HCT116 (cell line): ENCODE measurements at regions not wholly inside any gene's neighbourhood (a gene's known extent, or its start where the extent isn't known, plus 50 kb on each side); places are given as distances from the start of the nearest gene placed in this dataset.

ENCODE experiments used
- ATAC-seq: fragments of 200-7000 bp; cut with Tn5 transposase; 2 replicates; pipeline ENCODE4 v1.9.1; 2020; ENCODE audit warnings: mild to moderate bottlenecking, moderate library complexity
- BruUV-seq: library from RNA; stranded (reverse); fragments of 400-500 nt; replicated peaks from 2 replicates; lab custom pipeline; 2021; lab: Mats Ljungman, UMichigan
- CTCF ChIA-PET: fragments of 300-600 bp; sonication (Branson Sonifier 250); formaldehyde crosslinking; loops from one replicate; lab custom pipeline; 2021; ENCODE audit warnings: antibody characterized with exemption; lab: Charles Lee
- POLR2A ChIA-PET: fragments of 300-600, 350-600 bp; sonication (Branson Sonifier 250); formaldehyde crosslinking; loops from one replicate; lab custom pipeline; 2021; ENCODE audit warnings: antibody characterized with exemption; lab: Charles Lee
- RAD21 ChIA-PET, 2 experiments: fragments of 300-600 bp; sonication (Branson Sonifier 250); formaldehyde crosslinking; loops; one replicate each; lab custom pipeline; 2023; ENCODE audit warnings: low total read pairs in 2 of 2; ENCODE audit not compliant: uncharacterized antibody in 2 of 2, unreplicated experiment in 2 of 2, low non-redundant PET in 1 of 2; lab: Charles Lee
- DNase-seq: peaks from one replicate; pipeline ENCODE4 v3.0.0-alpha.2; 2010; ENCODE audit warnings: low read depth, low spot score
- H2AFZ ChIP-seq: fragments of 200-600 bp; shearing (Covaris generic), sonication (generic); 2 replicates; pipeline ENCODE4 v1.6.1; 2017; ENCODE audit warnings: low read depth, mixed run types, mixed read lengths, antibody characterized with exemption, low read length; ENCODE audit not compliant: poor library complexity, severe bottlenecking
- H3K27ac ChIP-seq: 2 replicates; pipeline ENCODE4 v1.5.1; 2012; ENCODE audit warnings: low read depth, low read length
- H3K27me3 ChIP-seq: fragments of 200-600 bp; sonication (generic); 2 replicates; pipeline ENCODE4 v1.6.1; 2016; ENCODE audit warnings: mixed run types, low read length, mixed read lengths; ENCODE audit not compliant: insufficient read depth
- H3K36me3 ChIP-seq, 2 experiments: fragments of 200-500 bp in 1 of 2; fragments of 200-600 bp in 1 of 2; sonication (Bioruptor generic) in 1 of 2; sonication (generic) in 1 of 2; 2 replicates each; pipeline versions ENCODE4 v1.5.1 to v1.6.1; 2014 to 2016; ENCODE audit warnings: low read length in 2 of 2, inconsistent platforms in 1 of 2, mixed read lengths in 1 of 2, mixed run types in 1 of 2; ENCODE audit not compliant: insufficient read depth in 2 of 2, control insufficient read depth in 1 of 2
- H3K4me1 ChIP-seq, 2 experiments: fragments of 200-600 bp in 1 of 2; sonication (generic) in 1 of 2; 2 replicates each; pipeline versions ENCODE4 v1.5.1 to v1.6.1; 2012 to 2017; ENCODE audit warnings: low read length in 2 of 2, inconsistent platforms in 1 of 2, mild to moderate bottlenecking in 1 of 2, mixed read lengths in 1 of 2, mixed run types in 1 of 2, moderate library complexity in 1 of 2; ENCODE audit not compliant: insufficient read depth in 2 of 2, control insufficient read depth in 1 of 2
- H3K4me2 ChIP-seq: fragments of 200-600 bp; sonication (generic); 2 replicates; pipeline ENCODE4 v1.6.1; 2017; ENCODE audit warnings: mixed run types, low read length, mixed read lengths
- H3K4me3 ChIP-seq, 2 experiments: fragments of 200-600 bp in 1 of 2; sonication (generic) in 1 of 2; replicated peaks in 1 of 2; 2 replicates each; pipeline ENCODE4 v1.5.1; 2011 to 2016; ENCODE audit warnings: low read length in 2 of 2, control low read depth in 1 of 2, low read depth in 1 of 2, mild to moderate bottlenecking in 1 of 2, mixed read lengths in 1 of 2, mixed run types in 1 of 2
- H3K79me2 ChIP-seq: fragments of 200-600 bp; sonication (generic); 2 replicates; pipeline ENCODE4 v1.6.1; 2017; ENCODE audit warnings: mild to moderate bottlenecking, mixed run types, low read length, moderate library complexity, mixed read lengths; ENCODE audit not compliant: insufficient read depth
- H3K9ac ChIP-seq: fragments of 200-600 bp; sonication (generic); 2 replicates; pipeline ENCODE4 v1.6.1; 2016; ENCODE audit warnings: low read length, mixed read lengths
- H3K9me2 ChIP-seq: fragments of 200-600 bp; sonication (generic), shearing (Covaris generic); 2 replicates; pipeline ENCODE4 v1.6.1; 2017; ENCODE audit warnings: mixed run types, mild to moderate bottlenecking, moderate library complexity; ENCODE audit not compliant: insufficient read depth
- H3K9me3 ChIP-seq, 2 experiments: fragments of 200-500 bp in 1 of 2; fragments of 200-600 bp in 1 of 2; sonication (Bioruptor generic) in 1 of 2; sonication (generic) in 1 of 2; 2 replicates each; pipeline ENCODE4 v1.6.1; 2014 to 2017; ENCODE audit warnings: low read length in 2 of 2, mixed read lengths in 2 of 2, inconsistent platforms in 1 of 2, low read depth in 1 of 2, mild to moderate bottlenecking in 1 of 2, mixed run types in 1 of 2, moderate library complexity in 1 of 2; ENCODE audit not compliant: control insufficient read depth in 1 of 2, insufficient read depth in 1 of 2
- H4K20me1 ChIP-seq: fragments of 200-600 bp; sonication (generic), shearing (Covaris generic); 2 replicates; pipeline ENCODE4 v1.6.1; 2017; ENCODE audit warnings: mixed run types, mild to moderate bottlenecking, moderate library complexity; ENCODE audit not compliant: insufficient read depth
- ATF3 ChIP-seq: IDR thresholded peaks from 2 replicates; pipeline ENCODE4 v1.6.1; 2012
- CBX3 ChIP-seq: IDR thresholded peaks from 2 replicates; pipeline ENCODE4 v1.6.1; 2012; ENCODE audit warnings: low read depth
- CEBPB ChIP-seq: IDR thresholded peaks from 2 replicates; pipeline ENCODE4 v1.6.1; 2012; ENCODE audit warnings: low read depth
- CTCF ChIP-seq, 3 experiments: fragments of 200-600 bp in 1 of 3; sonication (generic) in 1 of 3; IDR thresholded peaks in 2 of 3; conservative IDR thresholded peaks in 1 of 3; 2 replicates each; pipeline ENCODE4 v1.5.1; 2012 to 2017; ENCODE audit warnings: low read depth in 2 of 3, low read length in 2 of 3, antibody characterized with exemption in 1 of 3, borderline replicate concordance in 1 of 3, control low read depth in 1 of 3, mild to moderate bottlenecking in 1 of 3, mixed read lengths in 1 of 3, mixed run types in 1 of 3, moderate library complexity in 1 of 3; ENCODE audit not compliant: insufficient read depth in 1 of 3
- EGR1 ChIP-seq: IDR thresholded peaks from 2 replicates; pipeline ENCODE4 v1.6.1; 2012; ENCODE audit warnings: low read depth
- JUND ChIP-seq: IDR thresholded peaks from 2 replicates; pipeline ENCODE4 v1.6.1; 2012
- RAD21 ChIP-seq: IDR thresholded peaks from 2 replicates; pipeline ENCODE4 v1.6.1; 2012; ENCODE audit warnings: low read depth, mild to moderate bottlenecking
- TCF7L2 ChIP-seq: IDR thresholded peaks from 2 replicates; pipeline ENCODE4 v1.7.0; 2011; ENCODE audit warnings: borderline replicate concordance, inconsistent platforms; ENCODE audit not compliant: insufficient read depth, insufficient read length; ENCODE audit errors: extremely low read depth
- YY1 ChIP-seq: IDR thresholded peaks from 2 replicates; pipeline ENCODE4 v1.6.1; 2011; ENCODE audit warnings: low read length, low read depth, moderate library complexity, mild to moderate bottlenecking; ENCODE audit not compliant: insufficient replicate concordance; ENCODE audit errors: extremely low read depth
- ZFX ChIP-seq: fragments of 450-650 bp; IDR thresholded peaks from 2 replicates; pipeline ENCODE4 v1.6.1; 2017
- ZNF274 ChIP-seq: fragments of 200-500 bp; sonication (Bioruptor generic); IDR thresholded peaks from 2 replicates; pipeline ENCODE4 v1.6.1; 2014; ENCODE audit warnings: mild to moderate bottlenecking, low read depth, low read length, inconsistent platforms
- intact Hi-C: fragments of 100-400 bp; cut with micrococcal nuclease; formaldehyde crosslinking; loops from 2 replicates; pipeline ENCODE4 v1.10.0; 2022

- H3K36me3 ChIP-seq = no peaks in the 10 kb centered on the region
- no peak overlapping the region for H2AFZ ChIP-seq
- H3K27ac ChIP-seq = no peak overlapping the region
- no peaks in the 10 kb centered on the region for H3K9me2 ChIP-seq
- RAD21 ChIA-PET = no interaction called here
- no peaks in the 10 kb centered on the region for H3K4me1 ChIP-seq
- no peaks in the 10 kb centered on the region for H4K20me1 ChIP-seq
- POLR2A ChIA-PET = no interaction called here
- H3K27me3 ChIP-seq = no peaks in the 10 kb centered on the region
- no peak overlapping the region for H3K4me2 ChIP-seq
- H3K9me3 ChIP-seq = peaks cover 4 to 17% of the 10 kb centered on the region in 2 experiments; a peak in 2 of 4 replicates
- no peak overlapping the region for H3K9ac ChIP-seq
- no peak for TF ChIP-seq TCF7L2
- TF ChIP-seq ZFX = no peak
- TF ChIP-seq CBX3 = no peak
- no peak for TF ChIP-seq CEBPB
- TF ChIP-seq ATF3 = no peak
- no peak for TF ChIP-seq ZNF274
- no peak for TF ChIP-seq EGR1
- no peak for TF ChIP-seq YY1
- TF ChIP-seq JUND = no peak
- no peak for TF ChIP-seq CTCF (IDR thresholded peaks at IDR 0.05 in 2 of 3, conservative IDR thresholded peaks at IDR 0.05 in 1 of 3; ENCODE audit: borderline replicate concordance in 1 of 3, insufficient read depth in 1 of 3, low read depth in 2 of 3, low read length in 2 of 3)
- TF ChIP-seq RAD21 = no peak
- CTCF ChIA-PET = no interaction called here
- DNase-seq (no peak), ATAC-seq (no peak)
- intact Hi-C loops = no loop called here
- no peaks in the 10 kb centered on the region for H3K79me2 ChIP-seq
- BruUV-seq = no TSS peak
- no peak overlapping the region for H3K4me3 ChIP-seq
Observed at GRCh38 chr1:73755649-73756048, 442.3 kb downstream of the LRRIQ3 start.
